ENCODE measurements at regions not wholly inside any gene's neighbourhood (a gene's known extent, or its start where the extent isn't known, plus 50 kb on each side); places are given as distances from the start of the nearest gene placed in this dataset.

GRCh38 chr18:57898506-57899124, 95.5 kb upstream of the ATP8B1 start:
- H2BK15ac ChIP-seq (ENCODE audit: low read depth, low read length): peak overlapping the region; percentile 74; the same call in 1 of the 3 replicates
- POLR2A ChIA-PET (ENCODE audit: unreplicated experiment): no interaction called here
- 0 out of 2 replicates have a peak overlapping the region, but pooled peaks have one; percentile 10 for H3K4me2 ChIP-seq (ENCODE audit: low read depth, low read length)
- CTCF ChIA-PET: interaction anchor here (0.8 to 1.1 kb wide), 2 partner anchors 13 to 16 kb away, joined by 3 to 4 read pairs; no protein-coding TSS in a partner anchor
- H4K91ac ChIP-seq (ENCODE audit: insufficient read depth, low read depth, low read length): 0 out of 2 replicates have a peak overlapping the region, but pooled peaks have one; percentile 17
- H2BK5ac ChIP-seq (ENCODE audit: low read depth, low read length, poor library complexity, severe bottlenecking): peak overlapping the region; percentile 10
- H3K4me3 ChIP-seq (ENCODE audit: insufficient read depth, low read depth, low read length): no peak overlapping the region
- H3K14ac ChIP-seq (replicated peaks; ENCODE audit: low read depth, low read length): peak overlapping the region; percentile 49
- ATAC-seq (ENCODE audit: low read depth) (peak; percentile 92), DNase-seq (peak; percentile 94)
- no peak overlapping the region for H4K8ac ChIP-seq (ENCODE audit: low read depth in 2 of 2, low read length in 2 of 2)
- peaks cover 3% of the 10 kb centered on the region; the same call in 1 of the 2 replicates for H4K20me1 ChIP-seq (ENCODE audit: insufficient read depth, low read length)
- H3K18ac ChIP-seq (ENCODE audit: low read depth, low read length): peak overlapping the region; percentile 31
- H2AFZ ChIP-seq (replicated peaks; ENCODE audit: low read length, poor library complexity): no peak overlapping the region
- H4K5ac ChIP-seq (ENCODE audit: low read depth, low read length): no peak overlapping the region
- no peak for TF ChIP-seq NFE2L2 (IDR thresholded peaks at IDR 0.05; ENCODE audit: low read depth, low read length)
- peak; percentile 58 for TF ChIP-seq FOS (IDR thresholded peaks at IDR 0.05; ENCODE audit: low read depth, low read length)
- TF ChIP-seq SMC3 (IDR thresholded peaks at IDR 0.05; ENCODE audit: low read depth, low read length): no peak
- peak; percentile 82 for TF ChIP-seq CEBPB (IDR thresholded peaks at IDR 0.05; ENCODE audit: low read depth, low read length)
- peak overlapping the region; percentile 29; the same call in 1 of the 2 replicates for H2BK120ac ChIP-seq (ENCODE audit: low read depth, low read length)
- H3K4ac ChIP-seq (ENCODE audit: low read depth, low read length): peak overlapping the region; percentile 60
- peaks cover 5% of the 10 kb centered on the region for H3K27me3 ChIP-seq (ENCODE audit: control insufficient read depth, insufficient read depth, low read length)
- H3K9me3 ChIP-seq (ENCODE audit: control insufficient read depth, insufficient read depth, low read length): peaks cover 2% of the 10 kb centered on the region; the same call in 1 of the 2 replicates
- H2AK9ac ChIP-seq (replicated peaks; ENCODE audit: low read depth, low read length, poor library complexity): no peak overlapping the region
- H2BK20ac ChIP-seq (ENCODE audit: low read depth, low read length): peak overlapping the region; percentile 33; the same call in 1 of the 2 replicates
- peak overlapping the region; percentile 70 for H2AK5ac ChIP-seq (ENCODE audit: low read depth, low read length)
- dilution Hi-C loops (cut with HindIII; ENCODE audit: low sequenced_read_pairs, unreplicated experiment) (no loop called here), intact Hi-C loops (cut with micrococcal nuclease) (no loop called here), in situ Hi-C loops (cut with MboI; ENCODE audit: low sequenced_read_pairs) (loop anchor here (25.0 kb wide), 1 partner anchor 589 kb away; no protein-coding TSS in a partner anchor)
- no peak overlapping the region for H3K9ac ChIP-seq (ENCODE audit: low read depth, low read length)
- H3K4me1 ChIP-seq (ENCODE audit: control insufficient read depth, insufficient read depth, low read length): peaks cover 7% of the 10 kb centered on the region
- H3K23ac ChIP-seq (ENCODE audit: low read depth, low read length): 0 out of 2 replicates have a peak overlapping the region, but pooled peaks have one; percentile 10
- H3K56ac ChIP-seq (ENCODE audit: extremely low read depth, insufficient read depth, low read length): no peak overlapping the region
- WGBS, 2 experiments (ENCODE audit: extremely low coverage in 2 of 2, insufficient read length in 1 of 2): 40% methylated on average over 1 of the region's 4 CpGs; no CpG with 5 or more reads in 1 of the 2 experiments
- H3K36me3 ChIP-seq (ENCODE audit: control insufficient read depth, insufficient read depth, low read length): no peaks in the 10 kb centered on the region
- no peak overlapping the region for H3K27ac ChIP-seq (ENCODE audit: insufficient read depth, low read length)
- H3K79me1 ChIP-seq (ENCODE audit: low read depth in 1 of 2, low read length in 2 of 2): no peaks in the 10 kb centered on the region
- BruUV-seq (replicated peaks): no TSS peak
- H3K9me1 ChIP-seq (ENCODE audit: insufficient read depth, low read length): peaks cover 9% of the 10 kb centered on the region

Data from IMR-90 (cell line).